ENCODE measurements at regions not wholly inside any gene's neighbourhood (a gene's known extent, or its start where the extent isn't known, plus 50 kb on each side); places are given as distances from the start of the nearest gene placed in this dataset.

- TF ChIP-seq, protein P1, sequence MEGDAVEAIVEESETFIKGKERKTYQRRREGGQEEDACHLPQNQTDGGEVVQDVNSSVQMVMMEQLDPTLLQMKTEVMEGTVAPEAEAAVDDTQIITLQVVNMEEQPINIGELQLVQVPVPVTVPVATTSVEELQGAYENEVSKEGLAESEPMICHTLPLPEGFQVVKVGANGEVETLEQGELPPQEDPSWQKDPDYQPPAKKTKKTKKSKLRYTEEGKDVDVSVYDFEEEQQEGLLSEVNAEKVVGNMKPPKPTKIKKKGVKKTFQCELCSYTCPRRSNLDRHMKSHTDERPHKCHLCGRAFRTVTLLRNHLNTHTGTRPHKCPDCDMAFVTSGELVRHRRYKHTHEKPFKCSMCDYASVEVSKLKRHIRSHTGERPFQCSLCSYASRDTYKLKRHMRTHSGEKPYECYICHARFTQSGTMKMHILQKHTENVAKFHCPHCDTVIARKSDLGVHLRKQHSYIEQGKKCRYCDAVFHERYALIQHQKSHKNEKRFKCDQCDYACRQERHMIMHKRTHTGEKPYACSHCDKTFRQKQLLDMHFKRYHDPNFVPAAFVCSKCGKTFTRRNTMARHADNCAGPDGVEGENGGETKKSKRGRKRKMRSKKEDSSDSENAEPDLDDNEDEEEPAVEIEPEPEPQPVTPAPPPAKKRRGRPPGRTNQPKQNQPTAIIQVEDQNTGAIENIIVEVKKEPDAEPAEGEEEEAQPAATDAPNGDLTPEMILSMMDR (IDR thresholded peaks at IDR 0.05), result no peak
- no peak for TF ChIP-seq POLR2A (IDR thresholded peaks at IDR 0.05)
These were observed 149.4 kb downstream of the SNX10 start for GRCh38 chr7:26441002-26441521.

Data from vagina (tissue), 2 donors.